Gastroesophageal sphincter (tissue), 3 donors: ENCODE measurements at regions not wholly inside any gene's neighbourhood (a gene's known extent, or its start where the extent isn't known, plus 50 kb on each side); places are given as distances from the start of the nearest gene placed in this dataset.

Experiments used
- CTCF ChIP-seq, 4 experiments: fragments of 200-600 bp in 2 of 4; fragments of 450-650 bp in 2 of 4; sonication (generic) in 1 of 4; IDR thresholded peaks; one replicate each; pipeline ENCODE4 v1.5.1; 2017 to 2019; ENCODE audit warnings: antibody characterized with exemption in 4 of 4, mild to moderate bottlenecking in 2 of 4, moderate library complexity in 2 of 4
- POLR2A ChIP-seq, 2 donors: fragments of 450-650 bp; IDR thresholded peaks; one replicate each; pipeline ENCODE4 v1.6.1; 2017; ENCODE audit warnings: antibody characterized with exemption in 2 of 2, mild to moderate bottlenecking in 2 of 2, moderate library complexity in 1 of 2
- POLR2AphosphoS5 ChIP-seq: sonication (generic); formaldehyde crosslinking; IDR thresholded peaks from one replicate; pipeline ENCODE4 v1.6.1; 2017; ENCODE audit warnings: antibody characterized with exemption

DNA sequence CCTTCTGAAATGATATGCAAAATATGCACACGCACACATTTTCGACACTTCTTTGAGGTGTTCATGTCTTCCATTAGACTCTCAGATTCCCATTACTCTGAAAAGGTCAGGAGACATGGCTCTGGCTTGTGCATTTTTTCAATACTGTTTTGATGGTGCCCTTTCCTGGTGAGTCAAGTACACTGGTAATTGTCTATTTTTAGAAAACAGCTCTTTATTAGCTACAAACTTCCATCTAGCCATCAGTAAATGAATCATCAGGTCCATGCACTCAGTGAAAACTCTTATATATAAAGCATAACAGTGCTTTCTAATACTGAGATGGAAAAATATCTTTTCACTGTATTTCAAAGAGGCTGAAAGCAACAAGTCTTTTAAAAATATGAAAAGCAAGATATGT, 194.9 kb downstream of the GALNT1 start:
- TF ChIP-seq POLR2AphosphoS5: no peak
- TF ChIP-seq CTCF (IDR thresholded peaks at IDR 0.05): no peak
- no peak for TF ChIP-seq POLR2A (IDR thresholded peaks at IDR 0.05)
